GM18951 (cell line): ENCODE measurements at regions not wholly inside any gene's neighbourhood (a gene's known extent, or its start where the extent isn't known, plus 50 kb on each side); places are given as distances from the start of the nearest gene placed in this dataset.

Source experiments
- POLR2A ChIP-seq: IDR thresholded peaks from 4 replicates; pipeline ENCODE4 v1.6.1; 2011; ENCODE audit warnings: mild to moderate bottlenecking; ENCODE audit not compliant: insufficient read length, insufficient read depth; ENCODE audit errors: extremely low read depth
- in situ Hi-C: fragments of 300-500 bp; cut with MboI; formaldehyde crosslinking; loops from one replicate; pipeline ENCODE4 v1.12.0; 2022; ENCODE audit warnings: low sequenced_read_pairs, mixed read lengths, inconsistent platforms; ENCODE audit not compliant: unreplicated experiment

- in situ Hi-C loops: no loop called here
- no peak for TF ChIP-seq POLR2A
Observed at GRCh38 chr7:16347066-16347826, 74.1 kb downstream of the CRPPA start.

GRCh38 chr7:16345979-16346958 is 75.1 kb downstream of the CRPPA start:
- no peak for TF ChIP-seq POLR2A

GRCh38 chr7:16344927-16345326 is 76.4 kb downstream of the CRPPA start:
- TF ChIP-seq POLR2A: no peak
- in situ Hi-C loops: no loop called here

More at GRCh38 chr7:16345979-16346958, 75.1 kb downstream of the CRPPA start:
- in situ Hi-C loops: no loop called here

GRCh38 chr7:16343612-16344011 is 77.7 kb downstream of the CRPPA start:
- in situ Hi-C loops: no loop called here
- TF ChIP-seq POLR2A: no peak

- in situ Hi-C loops: no loop called here
- no peak for TF ChIP-seq POLR2A
Observed at GRCh38 chr7:16338065-16338464, 83.3 kb downstream of the CRPPA start.

GRCh38 chr7:16326106-16326505 is 95.2 kb downstream of the CRPPA start:
- in situ Hi-C loops: no loop called here
- TF ChIP-seq POLR2A: no peak

GRCh38 chr7:16323313-16323712 is 98.0 kb downstream of the CRPPA start:
- TF ChIP-seq POLR2A: no peak
- in situ Hi-C loops: no loop called here

GRCh38 chr7:16320099-16320660 is 101.2 kb downstream of the CRPPA start:
- TF ChIP-seq POLR2A: no peak
- in situ Hi-C loops: no loop called here

GRCh38 chr7:16318989-16319915 is 102.1 kb downstream of the CRPPA start:
- no peak for TF ChIP-seq POLR2A
- in situ Hi-C loops: no loop called here

GRCh38 chr7:16318463-16318862 is 102.9 kb downstream of the CRPPA start:
- TF ChIP-seq POLR2A: no peak
- in situ Hi-C loops: no loop called here

- in situ Hi-C loops: no loop called here
- TF ChIP-seq POLR2A: no peak
Observed at GRCh38 chr7:16317406-16317805, 103.9 kb downstream of the CRPPA start.

GRCh38 chr7:16315280-16315679 is 106.1 kb downstream of the CRPPA start:
- no peak for TF ChIP-seq POLR2A
- in situ Hi-C loops: no loop called here

- no peak for TF ChIP-seq POLR2A
- in situ Hi-C loops: no loop called here
Observed at GRCh38 chr7:16309129-16309528, 112.2 kb downstream of the CRPPA start.

GRCh38 chr7:16301291-16301690 is 120.0 kb downstream of the CRPPA start:
- TF ChIP-seq POLR2A: no peak
- in situ Hi-C loops: no loop called here
